SU-DHL-6 (cell line): ENCODE measurements at regions not wholly inside any gene's neighbourhood (a gene's known extent, or its start where the extent isn't known, plus 50 kb on each side); places are given as distances from the start of the nearest gene placed in this dataset.

Experiments
- H2AFZ ChIP-seq: fragments of 200-600 bp; sonication (generic); 2 replicates; pipeline ENCODE4 v1.6.1; 2014; ENCODE audit warnings: low read depth, mild to moderate bottlenecking, moderate library complexity, mixed read lengths, antibody characterized with exemption, low read length; ENCODE audit not compliant: severe bottlenecking
- H3F3A ChIP-seq: fragments of 200-600 bp; shearing (Covaris generic); 2 replicates; pipeline ENCODE4 v1.6.0; 2016; ENCODE audit warnings: antibody characterized with exemption, mild to moderate bottlenecking; ENCODE audit not compliant: insufficient read depth
- H3K27ac ChIP-seq: fragments of 200-600 bp; sonication (generic); 2 replicates; pipeline ENCODE4 v1.5.1; 2016; ENCODE audit warnings: low read depth, mild to moderate bottlenecking, low read length, moderate library complexity, mixed read lengths
- H3K27me3 ChIP-seq: fragments of 200-600 bp; sonication (generic), shearing (Covaris generic); 2 replicates; pipeline ENCODE4 v1.6.0; 2014; ENCODE audit warnings: mild to moderate bottlenecking, low read length
- H3K36me3 ChIP-seq: fragments of 200-600 bp; sonication (generic); 2 replicates; pipeline ENCODE4 v1.6.1; 2014; ENCODE audit warnings: mild to moderate bottlenecking, low read length, mixed read lengths
- H3K4me2 ChIP-seq: fragments of 300-600, 200-600 bp; shearing (Covaris generic), sonication (generic); 2 replicates; pipeline ENCODE4 v1.6.0; 2014; ENCODE audit warnings: low read length, low read depth, mild to moderate bottlenecking; ENCODE audit not compliant: poor library complexity, severe bottlenecking
- H3K4me3 ChIP-seq: fragments of 200-600 bp; sonication (generic); 2 replicates; pipeline ENCODE4 v1.5.1; 2014; ENCODE audit warnings: antibody characterized with exemption, low read length, mild to moderate bottlenecking, mixed read lengths; ENCODE audit not compliant: insufficient read depth, poor library complexity, severe bottlenecking
- H3K79me2 ChIP-seq: fragments of 200-600 bp; sonication (generic); 2 replicates; pipeline ENCODE4 v1.6.1; 2014; ENCODE audit warnings: mild to moderate bottlenecking, low read length, moderate library complexity; ENCODE audit not compliant: insufficient read depth
- H3K9ac ChIP-seq: fragments of 200-600 bp; sonication (generic); 2 replicates; pipeline ENCODE4 v1.7.0; 2014; ENCODE audit warnings: mild to moderate bottlenecking, low read length
- H3K9me2 ChIP-seq: fragments of 200-600 bp; sonication (generic); replicated peaks from 2 replicates; pipeline ENCODE4 v1.6.1; 2014; ENCODE audit warnings: low read length; ENCODE audit not compliant: insufficient read depth
- H3K9me3 ChIP-seq: fragments of 200-600 bp; sonication (generic); 2 replicates; pipeline ENCODE4 v1.6.1; 2014; ENCODE audit warnings: low read length, mixed read lengths; ENCODE audit not compliant: insufficient read depth
- H4K20me1 ChIP-seq: fragments of 200-600 bp; sonication (generic); 2 replicates; pipeline ENCODE4 v1.6.1; 2014; ENCODE audit warnings: low read depth, mild to moderate bottlenecking, antibody characterized with exemption, low read length, moderate library complexity, mixed read lengths
- CTCF ChIP-seq: fragments of 200-600 bp; sonication (generic); IDR thresholded peaks from one replicate; pipeline ENCODE4 v1.5.1; 2017; ENCODE audit warnings: antibody characterized with exemption, mild to moderate bottlenecking, low read length, moderate library complexity; ENCODE audit not compliant: insufficient read depth, poor library complexity, severe bottlenecking
- EZH2phosphoT487 ChIP-seq: fragments of 200-600 bp; sonication (generic), shearing (Covaris generic); conservative IDR thresholded peaks from 2 replicates; pipeline ENCODE4 v1.6.1; 2018; ENCODE audit warnings: mild to moderate bottlenecking, antibody characterized with exemption, low read length, moderate library complexity, mixed read lengths

- H2AFZ ChIP-seq, result no peak overlapping the region
- no peak overlapping the region for H3K9ac ChIP-seq
- H3K27ac ChIP-seq, result no peak overlapping the region
- H3K4me2 ChIP-seq, result no peak overlapping the region
- no peak for TF ChIP-seq CTCF
- TF ChIP-seq EZH2phosphoT487, result no peak
- no peak overlapping the region for H3K4me3 ChIP-seq
- H3K27me3 ChIP-seq, result no peaks in the 10 kb centered on the region
- no peaks in the 10 kb centered on the region for H3K9me3 ChIP-seq
- no peaks in the 10 kb centered on the region for H3K9me2 ChIP-seq
- no peaks in the 10 kb centered on the region for H3K36me3 ChIP-seq
- H3K79me2 ChIP-seq, result no peaks in the 10 kb centered on the region
- no peaks in the 10 kb centered on the region for H3F3A ChIP-seq
- no peaks in the 10 kb centered on the region for H4K20me1 ChIP-seq
Observed at GRCh38 chr13:48146636-48147035, 51.7 kb upstream of the MED4 start.

- Histone ChIP-seq H3K9ac (no peak overlapping the region), H3K27me3 (no peaks in the 10 kb centered on the region), H3K36me3 (no peaks in the 10 kb centered on the region), H3K27ac (no peak overlapping the region), H3K4me2 (no peak overlapping the region), H4K20me1 (no peaks in the 10 kb centered on the region), H3F3A (no peaks in the 10 kb centered on the region), H2AFZ (no peak overlapping the region), H3K4me3 (no peak overlapping the region), H3K9me3 (no peaks in the 10 kb centered on the region), H3K9me2 (no peaks in the 10 kb centered on the region), H3K79me2 (no peaks in the 10 kb centered on the region)
- no peak for TF ChIP-seq EZH2phosphoT487
- no peak for TF ChIP-seq CTCF
Observed at GRCh38 chr13:48146122-48146521, 51.2 kb upstream of the MED4 start.
